GM19238 (cell line): ENCODE measurements at regions not wholly inside any gene's neighbourhood (a gene's known extent, or its start where the extent isn't known, plus 50 kb on each side); places are given as distances from the start of the nearest gene placed in this dataset.

Source experiments
- DNase-seq: peaks from one replicate; pipeline ENCODE4 v3.0.0; 2011; ENCODE audit warnings: low spot score; ENCODE audit not compliant: insufficient read length

- DNase-seq, result no peak
Measured at GRCh38 chr20:40769677-40770285, 80.7 kb upstream of the MAFB start.

DNA sequence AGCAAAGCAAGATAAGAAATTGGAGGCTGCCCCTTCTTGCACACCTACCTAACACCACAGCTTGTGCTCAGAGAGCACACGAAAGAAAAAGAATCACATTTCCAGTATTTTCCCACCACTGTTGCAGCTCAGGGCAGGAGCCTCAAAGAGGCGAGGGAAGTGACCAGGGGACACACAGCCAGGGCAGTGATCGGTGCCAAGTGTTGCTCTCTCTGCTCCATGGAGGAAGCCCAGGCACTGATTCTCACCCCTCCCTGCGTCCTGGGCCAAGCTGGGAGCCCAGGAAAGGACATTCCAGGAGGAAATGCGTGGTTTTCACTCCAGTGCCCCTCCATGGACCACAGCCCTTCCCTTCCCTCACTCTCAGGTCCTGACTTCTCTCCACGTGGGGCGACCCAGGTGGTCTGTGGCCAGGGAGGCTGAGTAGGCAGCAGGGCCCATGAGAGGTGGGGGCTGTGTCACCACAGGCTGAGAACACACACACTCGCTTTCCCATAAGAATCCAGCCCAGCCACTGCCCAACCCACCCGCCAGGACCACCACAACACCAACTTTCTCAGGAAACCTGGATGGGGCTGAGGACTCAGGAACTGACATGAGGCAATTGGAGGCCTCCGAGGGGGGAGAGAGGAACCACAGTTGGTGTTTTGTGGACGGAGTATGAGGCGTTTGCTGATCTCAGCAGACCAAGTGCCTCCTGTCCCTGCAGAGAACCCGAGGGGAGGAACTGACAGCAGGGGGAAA is 81.7 kb upstream of the MAFB start:
- DNase-seq, result no peak

- DNase-seq, result no peak
Measured at GRCh38 chr20:40771308-40771610, 82.2 kb upstream of the MAFB start.

- DNase-seq, result no peak
Measured at GRCh38 chr20:40771848-40772511, 82.9 kb upstream of the MAFB start.

GRCh38 chr20:40773376-40773775 is 84.3 kb upstream of the MAFB start:
- no peak for DNase-seq

DNA sequence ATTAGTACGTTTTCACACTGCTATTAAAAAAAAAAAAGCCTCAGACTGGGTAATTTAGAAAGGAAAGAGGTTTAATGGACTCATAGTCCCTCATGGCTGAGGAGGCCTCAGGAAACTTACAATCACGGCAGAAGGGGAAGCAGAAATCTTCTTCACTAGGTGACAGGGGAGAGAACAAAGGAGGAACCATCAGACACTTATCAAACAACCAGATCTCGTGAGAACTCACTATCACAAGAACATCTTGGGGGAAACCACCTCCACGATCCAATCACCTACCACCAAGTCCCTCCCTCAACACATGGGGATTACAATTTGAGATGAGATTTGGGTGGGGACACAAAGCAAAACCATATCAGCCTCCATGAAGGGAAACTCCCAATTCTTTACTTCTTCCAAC is 85.2 kb upstream of the MAFB start:
- DNase-seq, result no peak

GRCh38 chr20:40775561-40776146 is 86.6 kb upstream of the MAFB start:
- no peak for DNase-seq

DNA sequence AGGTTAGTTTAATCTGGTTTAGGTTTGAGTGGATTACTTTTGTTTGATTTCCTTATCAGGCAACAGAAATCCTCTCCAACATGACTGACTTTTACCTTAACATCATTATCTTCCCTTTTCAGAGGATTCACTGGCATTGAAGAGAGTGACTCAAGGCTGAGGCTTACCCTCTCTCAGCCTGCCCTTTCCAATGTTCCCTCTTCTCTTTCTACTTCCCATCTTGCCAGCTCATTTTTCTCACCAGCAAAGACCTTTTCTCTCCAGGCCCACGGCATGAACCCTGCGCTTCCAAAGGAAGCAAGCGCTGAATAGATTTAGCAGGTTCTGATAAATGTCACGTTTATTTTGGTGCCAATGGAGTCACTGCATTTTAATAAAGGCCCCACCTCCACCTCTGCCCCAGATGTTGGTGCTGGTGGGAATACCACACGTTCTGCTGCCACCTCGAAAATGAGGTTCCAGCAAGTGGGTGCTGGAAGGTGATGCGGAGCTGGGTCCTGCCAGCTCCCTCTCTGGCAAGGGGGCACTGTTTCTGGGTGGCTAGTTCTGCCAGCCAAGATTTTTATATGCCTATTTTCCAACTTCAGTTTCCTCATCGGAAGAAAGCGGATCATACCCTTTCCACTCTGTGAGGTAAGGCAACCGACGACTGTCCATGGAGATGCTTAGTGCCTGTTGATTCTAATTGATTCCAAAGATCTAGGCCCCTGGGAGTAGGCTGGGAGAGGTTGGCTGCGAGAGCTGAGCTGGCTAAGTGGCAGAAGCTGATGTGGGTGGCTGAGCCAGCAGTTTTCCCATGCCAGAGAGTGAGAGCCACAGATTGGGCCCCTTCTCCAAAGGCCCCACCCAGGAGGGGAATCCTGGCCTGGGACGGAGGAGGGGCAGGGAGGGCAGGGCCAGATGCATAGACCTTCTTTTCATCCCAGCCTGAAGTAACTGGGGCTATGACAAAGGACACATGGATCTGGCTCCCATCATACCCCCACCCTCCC is 87.7 kb upstream of the MAFB start:
- DNase-seq, result no peak

DNA sequence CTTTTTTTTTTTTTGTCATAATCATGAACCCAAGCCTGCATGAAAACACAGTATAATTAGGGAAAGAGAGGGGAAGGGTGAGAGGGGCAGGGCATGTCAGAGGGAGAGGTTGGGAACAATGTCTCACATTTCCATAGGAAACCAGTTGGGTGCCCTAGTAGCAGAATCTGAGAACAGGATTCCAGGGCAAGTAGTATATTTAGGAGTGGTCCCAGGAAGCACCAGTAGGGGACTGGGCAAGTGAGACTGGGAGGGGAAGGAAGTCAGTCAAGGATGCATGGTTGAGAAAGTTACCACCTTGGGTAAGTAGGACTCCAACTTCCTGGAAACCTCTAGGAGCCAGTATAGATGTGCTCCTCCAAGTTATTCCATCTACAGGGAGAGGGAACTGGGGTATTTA is 88.6 kb upstream of the MAFB start:
- no peak for DNase-seq

DNA sequence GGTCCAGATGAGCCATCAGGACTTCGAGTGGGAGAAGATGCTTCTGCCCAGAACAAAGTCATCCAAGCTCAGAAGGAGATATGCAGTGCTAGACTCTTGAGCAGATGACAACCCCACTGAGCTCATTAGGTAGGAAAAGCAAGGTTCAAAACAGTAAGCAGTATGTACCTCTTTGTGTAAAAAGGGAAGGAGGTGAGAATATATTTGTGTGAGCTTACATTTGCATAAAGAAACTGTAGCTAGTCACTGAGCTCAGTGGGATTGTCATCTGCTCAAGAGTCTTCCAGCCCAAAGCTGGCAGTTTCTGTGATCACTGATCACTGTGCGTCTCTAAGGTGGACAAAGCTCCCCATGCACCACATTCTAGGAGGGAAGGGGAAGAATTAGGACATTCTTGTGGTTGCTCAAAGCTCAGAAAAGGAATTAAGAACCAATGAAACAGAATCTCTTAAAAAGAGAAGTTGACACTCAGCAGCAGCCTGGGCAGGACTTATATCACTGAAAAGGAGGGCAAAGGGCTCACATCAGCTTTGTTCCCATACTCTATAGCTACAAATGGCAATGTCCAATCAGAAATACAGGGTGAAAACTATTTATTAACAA is 90.0 kb upstream of the MAFB start:
- no peak for DNase-seq

- DNase-seq, result no peak
Measured at GRCh38 chr20:40781327-40782042, 92.4 kb upstream of the MAFB start.

DNA sequence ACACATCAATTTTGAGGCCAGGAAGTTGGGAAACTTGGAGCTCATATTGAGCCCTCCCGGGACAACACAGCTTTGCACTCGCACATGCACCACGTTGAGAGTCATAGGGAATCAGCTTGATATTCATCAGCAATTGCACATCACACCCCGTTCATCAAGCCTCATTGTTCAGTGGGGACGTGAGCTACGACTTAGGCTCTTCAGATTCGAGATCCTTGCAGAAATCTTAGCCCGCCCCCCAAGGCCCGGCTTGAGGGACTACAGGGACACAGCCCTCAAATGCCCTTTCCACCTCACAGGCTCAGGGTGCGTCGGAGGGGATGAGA is 93.0 kb upstream of the MAFB start:
- DNase-seq, result no peak

- DNase-seq, result no peak
Measured at GRCh38 chr20:40785346-40785745, 96.3 kb upstream of the MAFB start.

- no peak for DNase-seq
Measured at GRCh38 chr20:40786336-40786735, 97.3 kb upstream of the MAFB start.

GRCh38 chr20:40787941-40788340 is 98.9 kb upstream of the MAFB start:
- no peak for DNase-seq

DNA sequence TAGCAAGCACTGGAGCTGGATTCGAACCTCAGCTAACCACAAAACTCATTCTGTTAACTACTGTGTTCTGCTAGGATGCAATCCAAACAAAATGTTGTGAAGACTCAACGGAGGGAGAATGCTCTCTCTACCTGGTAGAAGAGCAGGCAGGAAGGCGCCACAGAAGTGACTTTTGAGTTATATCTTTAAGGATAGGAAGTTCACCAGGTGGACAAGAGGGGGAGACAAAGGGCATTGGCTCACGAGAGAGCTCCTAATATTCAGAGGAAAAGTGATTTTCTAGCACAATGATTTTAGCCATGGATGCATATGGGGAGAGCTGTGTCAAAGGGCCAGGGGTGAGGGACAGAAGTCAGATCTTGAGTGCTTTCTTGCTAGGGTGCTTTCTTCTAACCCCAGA is 108.4 kb upstream of the MAFB start:
- DNase-seq, result no peak

DNA sequence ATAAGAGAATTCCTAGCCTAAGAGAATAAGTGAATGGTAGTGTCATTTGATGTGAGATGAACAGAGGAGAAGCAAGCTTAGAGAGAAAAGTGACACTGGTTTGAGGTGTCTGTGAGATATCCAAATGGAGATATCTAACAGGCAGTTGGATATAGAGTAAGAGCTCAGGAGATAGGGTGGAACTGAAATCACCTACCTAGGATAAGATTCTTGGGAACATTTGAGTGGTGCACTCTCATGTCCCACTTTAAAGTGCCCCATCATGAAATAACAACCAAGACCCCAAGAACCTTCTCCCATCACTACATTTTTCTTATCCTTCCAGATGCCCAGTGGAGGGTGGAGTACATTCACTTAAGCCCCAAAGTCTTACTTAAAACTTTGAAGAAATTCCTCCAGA is 109.0 kb upstream of the MAFB start:
- DNase-seq, result no peak

DNA sequence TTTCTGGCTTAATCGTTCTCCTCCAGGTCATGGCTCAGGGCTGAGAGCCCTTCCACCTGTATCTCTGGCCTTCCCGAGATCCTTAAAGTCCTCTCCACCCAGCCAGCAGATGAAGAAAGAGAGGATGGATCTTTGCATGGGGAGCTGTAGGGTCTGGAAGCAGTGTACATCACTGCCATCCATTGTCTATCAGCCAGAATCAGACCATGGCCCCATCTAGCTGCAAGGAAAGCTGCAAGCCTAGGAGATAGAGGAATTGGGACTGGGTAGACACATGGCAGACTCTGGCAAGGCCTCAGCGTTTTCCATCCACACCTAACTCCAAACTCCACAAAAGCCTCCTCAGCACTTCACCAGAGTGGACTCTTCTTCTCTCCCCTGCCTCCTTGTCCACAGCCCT is 113.8 kb upstream of the MAFB start:
- DNase-seq, result no peak

DNA sequence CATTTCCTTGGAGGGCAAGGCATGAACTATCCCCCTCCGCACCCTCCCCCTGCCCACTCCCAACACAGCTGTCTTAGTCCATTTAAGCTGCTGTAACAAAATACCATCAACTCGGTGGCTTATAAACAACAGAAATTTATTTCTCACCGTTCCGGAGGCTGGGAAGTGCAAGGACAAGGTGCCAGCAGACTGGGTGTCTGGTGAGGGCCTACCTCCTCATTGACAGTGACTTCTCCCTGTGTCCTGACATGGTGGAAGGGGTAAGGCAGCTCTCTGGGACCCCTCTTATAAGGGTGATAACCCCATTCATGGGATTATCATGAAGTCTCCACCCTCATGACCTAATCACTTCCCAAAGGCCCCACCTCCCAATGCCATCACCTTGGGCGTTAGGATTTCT is 114.3 kb upstream of the MAFB start:
- DNase-seq, result no peak

DNA sequence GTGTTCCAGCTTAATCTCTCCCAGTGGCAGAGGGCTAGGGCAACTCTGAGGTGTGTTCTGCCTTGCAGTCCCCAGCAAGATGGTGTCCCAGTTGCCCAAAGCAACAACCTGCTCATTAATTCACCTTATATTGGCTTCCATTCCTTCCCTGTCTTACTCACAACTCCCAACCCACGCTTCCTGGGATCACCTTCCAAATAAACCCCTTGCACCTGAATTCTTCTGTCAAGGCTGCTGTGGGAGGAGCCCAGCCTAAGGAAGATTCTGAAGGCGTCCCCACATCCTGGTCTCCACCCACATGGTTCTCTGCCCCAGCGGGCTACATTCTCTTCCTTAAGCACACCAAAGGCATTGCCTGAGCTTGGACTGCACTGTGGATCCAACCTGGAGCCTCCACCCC is 116.6 kb upstream of the MAFB start:
- no peak for DNase-seq
